Thyroid gland (tissue), 4 donors: ENCODE measurements at regions not wholly inside any gene's neighbourhood (a gene's known extent, or its start where the extent isn't known, plus 50 kb on each side); places are given as distances from the start of the nearest gene placed in this dataset.

Source experiments
- POLR2A ChIP-seq, 2 donors: fragments of 450-650 bp; IDR thresholded peaks; one replicate each; pipeline ENCODE4 v1.6.1; 2017; ENCODE audit warnings: antibody characterized with exemption in 2 of 2, mild to moderate bottlenecking in 2 of 2, moderate library complexity in 1 of 2
- TF ChIP-seq, protein P1 (sequence below), 6 experiments: fragments of 200-600 bp in 3 of 6; fragments of 450-650 bp in 3 of 6; sonication (generic) in 3 of 6; IDR thresholded peaks; one replicate each; pipeline ENCODE4 v1.5.1; 2016 to 2019; ENCODE audit warnings: antibody characterized with exemption in 6 of 6, mild to moderate bottlenecking in 2 of 6, inconsistent platforms in 1 of 6, moderate library complexity in 1 of 6

DNA sequence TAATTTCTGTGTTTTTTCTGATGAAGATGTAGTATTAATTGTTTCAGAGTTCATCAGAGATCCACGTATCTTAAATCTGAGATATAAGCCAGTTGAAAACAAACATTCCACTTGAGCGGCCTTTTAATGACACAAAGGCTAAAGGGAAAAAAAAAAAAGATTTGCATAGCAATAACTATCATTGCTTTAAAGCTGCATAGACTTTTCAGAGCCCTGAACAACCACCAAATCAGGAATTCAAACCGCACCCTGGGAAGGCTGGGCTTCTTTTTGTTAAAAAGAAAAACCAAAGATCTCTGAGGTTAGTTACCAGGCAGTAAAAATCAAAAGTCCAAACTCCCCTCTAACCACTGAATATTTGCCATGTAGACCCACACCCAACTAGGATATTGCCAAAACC is 206.0 kb downstream of the HHIP start:
- TF ChIP-seq, protein P1, sequence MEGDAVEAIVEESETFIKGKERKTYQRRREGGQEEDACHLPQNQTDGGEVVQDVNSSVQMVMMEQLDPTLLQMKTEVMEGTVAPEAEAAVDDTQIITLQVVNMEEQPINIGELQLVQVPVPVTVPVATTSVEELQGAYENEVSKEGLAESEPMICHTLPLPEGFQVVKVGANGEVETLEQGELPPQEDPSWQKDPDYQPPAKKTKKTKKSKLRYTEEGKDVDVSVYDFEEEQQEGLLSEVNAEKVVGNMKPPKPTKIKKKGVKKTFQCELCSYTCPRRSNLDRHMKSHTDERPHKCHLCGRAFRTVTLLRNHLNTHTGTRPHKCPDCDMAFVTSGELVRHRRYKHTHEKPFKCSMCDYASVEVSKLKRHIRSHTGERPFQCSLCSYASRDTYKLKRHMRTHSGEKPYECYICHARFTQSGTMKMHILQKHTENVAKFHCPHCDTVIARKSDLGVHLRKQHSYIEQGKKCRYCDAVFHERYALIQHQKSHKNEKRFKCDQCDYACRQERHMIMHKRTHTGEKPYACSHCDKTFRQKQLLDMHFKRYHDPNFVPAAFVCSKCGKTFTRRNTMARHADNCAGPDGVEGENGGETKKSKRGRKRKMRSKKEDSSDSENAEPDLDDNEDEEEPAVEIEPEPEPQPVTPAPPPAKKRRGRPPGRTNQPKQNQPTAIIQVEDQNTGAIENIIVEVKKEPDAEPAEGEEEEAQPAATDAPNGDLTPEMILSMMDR (IDR thresholded peaks at IDR 0.05), result no peak
- TF ChIP-seq POLR2A (IDR thresholded peaks at IDR 0.05), result no peak
